Occipital lobe (tissue), 1 donor: ENCODE measurements at regions not wholly inside any gene's neighbourhood (a gene's known extent, or its start where the extent isn't known, plus 50 kb on each side); places are given as distances from the start of the nearest gene placed in this dataset.

Source experiments
- DNase-seq: peaks from one replicate; lab custom pipeline; 2025; lab: John Stamatoyannopoulos, UW

DNA sequence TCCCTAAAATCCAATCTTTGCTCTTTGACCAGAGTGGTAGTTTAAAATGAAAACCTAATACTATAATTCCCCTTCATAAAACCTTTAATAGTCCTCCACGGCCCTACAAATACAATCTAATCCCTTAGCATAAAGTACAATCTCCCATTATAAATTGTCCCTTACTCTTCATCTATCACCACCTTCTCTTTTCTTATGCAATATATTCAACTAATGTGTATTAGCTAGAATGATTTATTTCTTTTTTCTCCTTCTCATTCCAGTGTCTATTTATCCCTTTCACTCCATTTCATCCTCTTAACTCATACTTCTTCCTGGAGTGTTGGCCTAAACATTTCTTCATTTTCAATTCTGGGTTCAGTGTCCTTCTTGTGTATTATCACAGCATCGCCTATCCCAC lies 872.1 kb upstream of the PCDH20 start:
- DNase-seq, result no peak

DNA sequence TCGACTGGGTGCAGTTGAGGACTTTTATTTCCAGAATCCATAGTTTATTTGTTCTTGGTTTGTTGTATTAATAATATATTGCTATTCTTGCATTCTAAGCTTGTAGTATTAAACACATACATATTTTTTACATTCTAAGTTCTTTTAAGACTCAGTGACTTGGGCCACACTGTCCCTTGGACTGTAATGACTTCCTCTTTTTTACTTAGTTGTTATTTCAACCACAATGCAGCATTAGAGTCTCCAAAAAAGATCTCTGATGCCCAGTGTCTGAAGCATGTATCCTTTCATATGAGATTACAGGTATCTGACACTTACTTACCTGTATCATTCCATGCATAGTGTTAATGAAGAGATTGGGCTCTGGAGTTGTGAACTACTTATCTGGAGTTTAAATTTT lies 864.9 kb upstream of the PCDH20 start:
- DNase-seq, result no peak

DNA sequence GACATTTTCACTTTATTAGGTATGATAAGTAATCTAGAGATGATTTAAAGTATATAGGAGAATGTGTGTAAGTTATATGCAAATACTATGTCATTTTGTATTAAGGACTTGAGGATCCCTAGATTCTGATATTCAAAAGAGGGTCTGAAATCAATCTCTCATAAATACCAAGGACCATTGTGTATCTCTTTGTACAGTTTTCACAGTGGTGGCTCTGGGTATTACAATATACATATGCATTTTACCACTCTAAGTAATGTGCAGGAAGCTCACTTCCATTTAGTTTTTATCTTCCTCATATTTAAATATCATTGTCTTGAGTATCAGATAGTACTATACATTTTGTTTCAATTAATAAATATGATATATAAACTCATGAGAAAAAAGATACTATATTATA lies 862.6 kb upstream of the PCDH20 start:
- no peak for DNase-seq

DNA sequence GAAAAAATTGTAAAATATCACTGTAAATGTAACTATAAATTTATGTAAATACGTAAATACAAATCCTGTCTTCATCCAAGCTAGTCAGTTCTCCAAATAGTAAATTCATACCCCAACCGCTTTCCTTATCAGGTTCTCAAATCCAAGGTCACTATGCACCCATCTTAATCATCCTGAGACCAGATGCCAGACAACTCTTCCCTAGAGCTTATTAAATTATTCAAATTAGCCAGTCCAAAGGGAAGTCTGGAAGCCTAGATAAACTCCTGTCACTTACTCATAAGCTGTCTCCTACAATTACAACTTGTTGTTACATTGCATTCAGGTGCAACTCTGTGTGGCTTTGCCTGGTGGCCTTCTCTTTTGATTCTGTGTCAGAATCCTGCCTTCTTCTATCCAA lies 836.1 kb upstream of the PCDH20 start:
- DNase-seq, result no peak

DNA sequence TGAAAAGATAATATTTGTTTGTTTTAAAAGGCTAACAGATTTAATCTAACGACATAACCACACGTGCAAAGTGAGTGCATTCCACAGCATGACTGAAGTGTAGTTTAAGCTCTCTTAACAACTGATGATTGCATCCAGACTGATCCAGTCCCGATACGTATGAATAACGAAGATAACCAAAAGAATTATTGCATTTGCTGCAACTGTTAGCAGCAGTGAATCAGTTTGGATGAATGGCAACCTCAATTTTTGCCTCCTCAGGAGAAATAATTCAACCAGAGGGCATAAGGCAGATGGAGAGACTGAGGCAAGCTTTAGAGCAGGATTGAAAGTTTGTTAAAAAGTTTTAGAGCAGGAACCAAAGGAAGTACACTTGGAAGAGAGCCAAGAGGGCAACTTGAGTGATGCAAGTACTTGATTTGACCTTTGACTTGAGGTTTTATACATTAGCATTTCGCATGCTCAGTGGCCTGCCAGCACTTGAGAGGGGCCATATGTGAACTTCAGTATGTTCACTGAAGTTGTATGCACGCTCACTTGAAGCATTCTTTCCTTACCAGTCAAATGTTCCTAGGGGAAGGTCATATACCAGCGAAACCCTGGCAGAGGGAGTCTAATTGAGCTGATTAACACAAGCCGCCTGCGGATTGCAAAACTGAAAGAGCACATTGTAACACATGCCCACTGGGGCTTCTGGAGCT lies 835.0 kb upstream of the PCDH20 start:
- DNase-seq, result no peak

DNA sequence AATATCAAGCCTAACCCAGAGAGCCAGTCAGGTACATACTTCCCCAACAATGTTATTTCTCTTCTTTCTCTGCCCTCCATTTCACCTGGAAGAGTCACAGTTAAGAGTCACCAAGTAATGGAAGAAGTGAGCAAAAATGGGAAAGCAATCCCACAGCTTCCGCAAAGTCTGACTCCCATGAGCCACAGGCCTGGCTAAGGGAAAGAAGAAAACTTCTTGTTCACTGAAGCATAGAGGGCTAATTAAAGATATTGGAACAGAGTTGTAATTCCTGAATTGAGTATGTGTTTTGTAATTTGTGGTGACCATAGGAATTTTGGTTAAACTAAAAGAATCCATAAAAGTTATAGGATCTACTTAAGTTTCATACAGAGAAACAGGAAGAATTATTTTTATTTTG lies 830.9 kb upstream of the PCDH20 start:
- DNase-seq, result no peak

DNA sequence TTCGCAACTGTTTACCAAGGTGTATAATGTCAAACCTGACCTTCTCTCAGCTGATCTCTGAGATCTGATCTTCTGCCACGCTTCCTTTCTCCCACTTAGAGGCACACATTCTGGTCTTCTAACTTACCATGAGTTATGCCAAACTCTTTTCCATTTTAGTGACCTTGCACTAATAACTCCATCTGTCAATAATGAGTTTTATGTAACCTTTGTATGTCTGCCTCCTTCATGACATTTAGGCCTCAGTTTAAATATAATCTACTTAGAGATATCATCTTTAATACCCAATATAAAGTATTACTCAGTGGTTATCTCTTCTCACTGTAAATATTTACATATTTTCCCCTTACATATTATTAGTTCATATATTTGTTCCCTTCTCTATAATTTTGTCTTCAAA lies 827.5 kb upstream of the PCDH20 start:
- no peak for DNase-seq

DNA sequence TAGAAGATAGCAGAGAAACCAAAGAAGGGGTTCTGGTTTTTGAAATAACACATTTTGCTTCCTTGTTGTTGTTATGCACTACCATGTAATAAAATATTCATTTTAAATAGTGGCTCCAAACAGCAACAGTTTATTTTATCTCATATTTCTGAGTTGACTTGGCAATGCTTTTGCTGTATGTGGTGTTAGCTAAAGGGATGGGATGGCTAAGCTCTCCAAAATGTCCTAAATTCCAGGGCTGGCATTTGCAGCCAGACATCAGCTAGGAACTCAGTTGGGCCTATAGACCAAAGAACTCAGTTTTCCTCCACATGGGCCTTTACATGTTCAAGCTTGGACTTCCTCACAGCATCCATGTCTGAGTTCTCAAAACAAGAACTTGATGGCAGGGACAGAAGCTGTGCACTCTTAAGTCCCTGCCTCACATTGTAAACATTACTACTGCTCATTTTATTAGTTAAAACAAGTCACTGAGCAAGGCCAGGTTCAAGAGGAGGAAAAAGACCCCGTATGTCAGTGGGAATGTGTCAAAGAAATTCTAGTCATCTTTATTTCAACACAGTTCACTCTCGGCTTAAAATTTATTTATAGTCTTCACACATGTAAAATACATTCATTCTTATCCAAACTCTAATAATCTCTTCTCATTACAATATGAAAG lies 819.3 kb upstream of the PCDH20 start:
- DNase-seq, result no peak

DNA sequence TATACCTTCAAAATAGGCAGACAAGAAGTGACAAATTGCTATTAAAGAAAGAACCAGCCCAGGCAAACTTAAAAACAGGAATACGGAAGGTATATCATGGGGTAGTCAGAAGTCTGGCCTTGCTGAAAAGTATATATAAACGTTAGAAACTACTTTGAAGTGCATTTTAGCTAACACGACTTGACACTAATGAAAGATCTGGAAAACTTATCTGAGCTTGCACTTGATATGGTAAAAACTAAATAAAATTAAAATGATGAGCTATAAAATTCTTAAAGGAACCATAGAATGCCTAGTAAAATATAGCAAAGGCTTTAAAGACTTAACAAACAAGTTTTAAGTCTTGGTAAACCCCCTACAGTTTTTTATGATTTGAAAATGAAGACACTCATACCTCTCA lies 795.3 kb upstream of the PCDH20 start:
- DNase-seq, result no peak

DNA sequence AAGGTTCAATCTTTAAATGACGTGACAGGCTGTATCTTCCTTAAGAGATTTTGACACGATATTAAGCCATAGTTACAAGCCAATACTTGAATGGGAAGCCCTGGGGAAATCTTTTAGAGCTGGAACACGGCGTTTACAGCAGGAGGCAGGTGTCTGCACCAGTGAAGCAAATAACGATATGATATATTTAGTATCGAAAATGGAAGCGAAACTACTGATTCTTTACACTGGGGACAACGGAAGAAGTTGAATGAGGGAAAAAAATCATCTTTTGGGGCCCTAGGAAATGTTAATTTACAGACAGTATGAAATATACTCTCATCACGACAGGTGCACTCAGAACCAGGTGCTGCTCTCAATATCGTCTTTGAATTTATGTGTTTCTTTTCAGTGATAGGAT lies 793.9 kb upstream of the PCDH20 start:
- no peak for DNase-seq

DNA sequence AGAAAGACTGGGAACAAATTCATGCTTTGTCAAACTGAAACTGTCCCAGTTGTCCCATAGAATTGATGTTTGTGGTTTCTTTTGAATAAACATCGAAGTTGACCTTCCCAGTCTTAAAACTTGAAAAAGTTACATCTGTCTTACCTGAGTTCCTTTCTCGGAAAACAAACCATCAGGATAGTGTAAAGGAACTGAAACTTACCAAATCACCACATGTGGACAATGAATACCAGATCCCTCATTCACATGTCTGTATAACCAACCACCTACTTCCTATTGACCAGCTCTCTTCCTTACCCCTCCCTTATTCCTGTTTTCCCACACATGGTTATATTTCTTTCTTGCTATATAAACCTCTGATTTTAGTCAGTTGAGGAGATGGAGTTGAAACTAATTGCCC lies 791.7 kb upstream of the PCDH20 start:
- DNase-seq, result no peak

DNA sequence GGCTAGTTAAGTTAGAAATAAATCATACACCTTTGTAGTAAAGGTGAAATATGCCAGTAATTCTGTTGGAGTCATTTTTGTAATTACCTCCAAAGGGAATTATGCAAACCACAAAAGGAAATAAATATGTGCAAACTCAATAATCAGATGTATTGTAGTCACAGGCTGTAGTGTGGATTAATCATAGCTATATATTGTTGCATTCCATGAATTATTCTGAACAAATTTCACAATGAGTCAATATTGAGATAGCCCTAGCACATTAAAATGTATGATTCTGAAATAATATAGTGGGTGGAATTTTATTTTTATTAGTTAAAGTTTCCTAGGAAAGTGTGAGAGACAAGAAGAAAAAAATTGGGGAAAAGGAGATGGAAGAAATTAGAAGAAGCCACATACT lies 790.5 kb upstream of the PCDH20 start:
- DNase-seq, result no peak

DNA sequence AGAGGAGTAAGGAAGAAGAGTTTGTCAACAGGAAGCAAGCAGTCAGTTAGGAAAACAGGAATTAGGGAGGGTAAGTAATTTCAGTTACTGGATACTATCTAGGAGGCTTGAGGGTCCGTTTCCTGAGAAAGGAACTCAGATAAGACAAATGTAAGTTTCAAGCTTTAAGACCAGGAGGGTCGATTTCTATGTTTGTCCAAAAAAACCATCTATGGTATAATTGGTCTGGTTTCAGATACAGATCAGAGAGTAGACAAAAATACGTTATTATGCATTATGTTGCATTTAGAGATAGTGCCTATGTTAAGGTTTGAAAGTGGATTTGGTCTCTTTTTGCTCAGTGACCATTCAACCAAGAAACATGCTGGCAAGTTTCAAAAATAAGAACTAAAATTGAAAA lies 789.6 kb upstream of the PCDH20 start:
- DNase-seq, result no peak

DNA sequence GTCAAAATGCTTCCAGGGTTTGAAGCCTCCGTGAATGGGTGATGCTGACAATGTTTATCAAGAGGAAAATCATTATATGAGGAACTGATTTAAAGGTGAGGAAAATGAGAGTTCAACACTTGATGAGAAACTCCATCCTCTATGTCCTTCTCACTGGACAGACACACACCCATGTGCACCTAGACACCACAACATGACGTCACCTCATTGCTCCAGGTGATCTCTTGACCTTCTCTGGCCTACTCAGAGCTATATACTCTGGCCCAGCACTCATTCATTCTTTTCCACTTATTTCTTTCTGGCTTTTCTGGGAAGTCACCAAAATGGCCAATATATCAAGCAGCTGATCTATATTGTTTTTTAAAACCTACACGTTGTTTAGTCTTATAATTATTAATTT lies 778.7 kb upstream of the PCDH20 start:
- no peak for DNase-seq

DNA sequence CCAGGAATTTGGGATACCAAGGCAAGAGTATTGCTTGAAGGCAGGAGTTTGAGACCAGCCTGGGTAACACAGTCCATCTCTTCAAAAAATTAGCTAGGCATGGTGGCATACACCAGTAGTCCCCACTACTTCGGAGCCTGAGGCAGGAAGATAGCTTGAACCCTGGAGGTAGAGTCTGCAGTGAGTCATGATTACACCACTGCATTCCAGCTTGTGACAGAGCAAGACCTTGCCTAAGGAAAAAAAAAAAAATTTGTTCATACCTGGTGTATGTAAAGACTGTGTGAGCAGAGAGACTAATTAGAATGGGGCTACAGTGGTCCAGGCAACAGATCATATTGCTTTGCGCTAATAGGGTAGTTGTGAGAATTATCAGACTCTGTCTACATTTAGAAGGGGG lies 778.3 kb upstream of the PCDH20 start:
- DNase-seq, result no peak

DNA sequence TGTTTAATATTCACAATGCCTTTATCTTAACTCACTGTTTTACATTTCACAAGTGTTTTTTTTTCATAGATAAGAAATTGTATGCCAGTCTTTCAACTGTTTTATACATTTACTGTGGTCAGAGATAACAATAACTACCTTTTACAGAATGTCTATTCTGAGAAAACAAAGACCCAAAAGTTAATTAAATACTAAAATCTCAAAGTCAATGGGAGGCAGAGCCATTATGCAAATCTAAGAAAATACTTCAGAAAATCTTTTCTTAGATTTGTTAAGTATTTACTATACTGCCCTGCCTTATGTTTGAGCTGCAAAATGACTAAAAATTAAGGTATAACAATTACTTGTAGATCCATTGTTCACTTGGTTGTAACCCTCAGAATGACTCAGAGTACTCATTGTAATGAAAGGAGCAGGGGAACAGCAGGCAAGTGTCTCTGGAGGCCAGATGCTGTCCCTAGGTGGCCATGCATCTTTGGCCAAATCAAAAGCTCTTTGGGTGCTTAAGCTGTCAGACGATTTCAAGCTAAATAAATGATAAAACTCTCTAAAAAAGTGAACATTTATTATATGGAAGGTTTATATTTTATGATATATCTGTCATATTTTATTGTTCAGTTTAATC lies 770.1 kb upstream of the PCDH20 start:
- no peak for DNase-seq

DNA sequence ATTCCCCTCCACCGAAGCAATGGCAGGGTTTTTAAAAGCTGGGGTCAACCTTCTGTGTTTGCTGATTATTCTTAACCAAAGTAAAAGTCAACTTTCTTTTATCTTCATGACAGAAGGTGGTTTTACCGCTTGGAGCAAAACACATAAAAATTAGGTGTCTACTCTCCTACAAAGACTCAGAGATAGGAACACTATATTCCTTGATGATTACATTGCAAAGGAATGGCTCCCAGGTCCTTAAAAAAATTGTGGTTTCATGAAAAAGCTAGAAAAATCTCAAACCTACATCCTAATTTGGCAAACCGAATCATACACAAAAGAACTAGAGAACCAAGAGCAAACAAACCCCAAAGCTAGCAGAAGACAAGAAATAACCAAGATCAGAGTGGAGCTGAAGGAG lies 760.4 kb upstream of the PCDH20 start:
- no peak for DNase-seq

DNA sequence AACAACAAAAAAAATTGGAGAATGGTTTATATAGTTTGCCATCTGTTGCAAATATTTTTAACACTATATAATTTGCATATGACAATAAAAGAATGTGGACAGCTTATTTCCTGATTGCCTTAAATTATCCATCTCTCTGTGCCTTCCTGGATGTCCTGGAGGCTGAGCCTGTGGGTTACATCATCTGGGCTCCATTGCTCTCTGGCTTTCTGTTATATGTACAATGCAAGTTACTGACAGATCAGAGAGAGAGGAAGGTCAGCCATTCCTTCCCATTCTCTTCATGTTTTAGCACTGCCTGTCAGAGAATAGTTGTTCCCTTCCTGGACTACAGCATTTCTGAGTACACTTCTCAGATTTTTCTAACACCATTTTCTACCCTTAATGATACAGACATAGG lies 758.3 kb upstream of the PCDH20 start:
- DNase-seq, result no peak

DNA sequence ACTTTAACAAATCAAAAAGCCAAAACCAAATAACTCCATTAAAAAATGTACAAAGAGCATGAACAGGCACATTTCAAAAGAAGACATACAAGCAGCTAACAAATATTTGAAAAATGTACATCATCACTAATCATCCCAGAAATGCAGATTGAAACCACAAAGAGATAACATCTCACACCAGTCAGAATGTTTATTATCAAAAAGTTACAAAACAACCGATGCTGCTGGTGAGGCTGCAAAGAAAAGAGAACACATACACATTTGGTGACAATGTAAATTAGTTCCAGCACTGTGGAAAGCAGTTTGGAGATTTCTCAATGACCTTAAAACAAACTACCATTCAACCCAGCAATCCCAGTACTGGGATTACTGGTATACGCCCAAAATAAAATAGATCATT lies 756.0 kb upstream of the PCDH20 start:
- no peak for DNase-seq

DNA sequence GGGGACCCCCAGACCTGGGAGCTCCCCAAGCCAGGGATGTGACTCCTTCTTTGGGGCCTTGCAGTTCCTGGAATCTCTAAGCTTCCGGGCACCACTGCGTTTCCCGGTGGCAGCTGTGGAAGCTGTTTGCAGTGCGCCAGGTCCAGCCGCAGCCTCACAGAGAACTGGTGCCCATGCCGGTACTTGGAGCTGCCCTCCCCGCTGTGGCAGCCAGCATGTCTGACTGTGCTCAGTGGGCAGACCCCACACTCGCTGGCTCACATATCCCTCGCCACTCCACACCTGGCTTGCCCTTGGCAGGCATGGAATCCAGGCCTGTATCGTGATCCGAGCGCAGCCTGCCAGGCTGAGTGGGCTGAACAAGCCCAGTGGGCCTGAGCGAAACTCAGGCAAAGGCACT lies 753.2 kb upstream of the PCDH20 start:
- no peak for DNase-seq

DNA sequence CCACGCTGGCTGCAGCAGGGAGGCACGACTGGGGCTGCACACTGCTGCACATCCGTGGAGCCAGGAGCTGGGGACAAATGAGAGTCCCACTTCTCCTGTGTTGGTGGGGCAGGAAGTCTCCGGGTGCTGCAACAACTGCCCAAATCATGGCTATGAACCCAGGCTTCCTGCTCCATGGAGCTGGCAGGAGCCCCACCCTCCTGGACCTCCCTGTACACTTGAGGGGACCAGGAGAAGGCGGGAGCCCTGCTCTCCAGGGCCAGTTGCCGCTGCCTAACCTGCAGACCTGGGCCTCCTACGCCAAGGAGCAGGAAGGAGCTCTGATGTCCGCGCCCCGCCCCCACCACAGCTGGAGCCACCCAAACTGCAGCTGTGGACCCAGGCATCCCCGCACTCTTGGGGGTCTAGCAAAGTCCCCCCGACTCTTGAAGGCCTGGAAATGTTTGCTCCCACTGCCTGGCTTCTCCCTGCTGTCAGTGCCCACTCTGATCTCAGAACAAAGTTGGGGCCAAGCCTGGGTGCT lies 752.1 kb upstream of the PCDH20 start:
- DNase-seq, result no peak

DNA sequence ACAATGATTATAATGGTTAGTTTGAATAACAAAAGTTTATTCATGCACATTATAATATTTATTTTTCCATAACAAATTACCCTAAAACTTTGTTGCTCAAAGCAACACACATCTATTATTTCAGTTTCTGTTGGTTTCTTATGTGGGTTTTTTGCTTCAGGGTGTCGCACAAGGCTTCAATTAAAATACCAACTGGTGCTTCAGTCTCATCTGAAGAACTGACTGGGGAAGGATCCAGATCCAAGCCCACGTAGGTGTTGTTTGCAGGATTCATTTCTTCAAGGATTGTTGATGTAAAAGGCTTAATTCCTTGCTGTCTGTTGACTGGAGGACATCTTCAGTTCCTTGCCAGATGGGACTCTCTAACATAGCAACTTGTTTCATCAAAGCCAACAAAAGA lies 747.2 kb upstream of the PCDH20 start:
- no peak for DNase-seq

DNA sequence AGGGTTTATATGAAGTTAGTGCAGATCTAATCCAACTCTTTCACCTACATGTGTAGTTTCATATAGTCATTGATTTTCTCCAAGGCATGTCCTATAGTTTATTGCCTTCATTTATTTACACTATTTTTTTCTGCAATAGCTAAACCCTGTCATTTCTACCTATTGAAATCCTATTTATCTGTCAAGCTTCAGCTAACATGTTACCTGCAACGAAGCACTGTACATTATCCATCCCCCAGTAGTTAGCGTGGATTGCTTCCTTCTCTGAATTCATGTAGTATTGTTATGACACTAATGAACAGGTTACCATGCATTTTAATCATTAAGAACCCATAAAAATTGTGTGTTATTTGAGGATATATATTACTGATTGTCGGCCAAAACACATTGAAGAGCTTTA lies 742.9 kb upstream of the PCDH20 start:
- no peak for DNase-seq
